Naive thymus-derived CD4-positive, alpha-beta T cell (primary cell): ENCODE measurements at regions not wholly inside any gene's neighbourhood (a gene's known extent, or its start where the extent isn't known, plus 50 kb on each side); places are given as distances from the start of the nearest gene placed in this dataset.
"Not testable (repeated sequence)": the region's sequence is repeated elsewhere in the genome, so short reads cannot be mapped to it uniquely, and the experiment has no call there.

Experiments
- ATAC-seq: fragments of 150-1000 bp; cut with Tn5 transposase; 2 replicates; pipeline ENCODE4 v1.10.0; 2021; ENCODE audit warnings: mild to moderate bottlenecking, moderate library complexity
- CTCF ChIA-PET: fragments of 350-600 bp; sonication (Branson Sonifier 250); formaldehyde crosslinking; loops from one replicate; lab custom pipeline; 2021; ENCODE audit warnings: antibody characterized with exemption; lab: Charles Lee
- POLR2A ChIA-PET: fragments of 350-600 bp; sonication (Branson Sonifier 250); formaldehyde crosslinking; loops from one replicate; lab custom pipeline; 2021; ENCODE audit warnings: antibody characterized with exemption, inconsistent platforms; lab: Charles Lee
- DNase-seq, 9 donors: peaks; one replicate each; pipeline versions ENCODE4 v3.0.0 to v3.0.0-alpha.2; 2020 to 2022; ENCODE audit warnings: mixed read lengths in 1 of 9
- H3K27ac ChIP-seq: one replicate; pipeline ENCODE4 v1.7.0; 2013; ENCODE audit warnings: mild to moderate bottlenecking, low read depth, low read length, moderate library complexity
- H3K27me3 ChIP-seq, 2 donors: one replicate each; pipeline ENCODE4 v1.7.0; 2013; ENCODE audit warnings: low read length in 2 of 2, mild to moderate bottlenecking in 2 of 2, moderate library complexity in 2 of 2; ENCODE audit not compliant: control insufficient read depth in 2 of 2, insufficient read depth in 2 of 2
- H3K36me3 ChIP-seq, 3 experiments: 1 replicate in 2 of 3; 2 replicates in 1 of 3; pipeline ENCODE4 v1.7.0; 2013; ENCODE audit warnings: low read length in 3 of 3, mild to moderate bottlenecking in 3 of 3, moderate library complexity in 1 of 3; ENCODE audit not compliant: insufficient read depth in 3 of 3, control insufficient read depth in 2 of 3
- H3K4me1 ChIP-seq, 2 donors: one replicate each; pipeline ENCODE4 v1.7.0; 2013; ENCODE audit warnings: low read length in 2 of 2, mild to moderate bottlenecking in 2 of 2, moderate library complexity in 1 of 2; ENCODE audit not compliant: control insufficient read depth in 2 of 2, insufficient read depth in 2 of 2
- H3K4me3 ChIP-seq: 2 replicates; pipeline ENCODE4 v1.7.0; 2013; ENCODE audit warnings: mild to moderate bottlenecking, low read length
- H3K9me3 ChIP-seq, 3 experiments: 1 replicate in 2 of 3; 2 replicates in 1 of 3; pipeline ENCODE4 v1.7.0; 2013; ENCODE audit warnings: low read length in 3 of 3; ENCODE audit not compliant: control insufficient read depth in 2 of 3
- H3K27ac Mint-ChIP-seq, 9 donors: one replicate each; pipeline ENCODE4 v1.8.0; 2020 to 2022; ENCODE audit warnings: mixed read lengths in 9 of 9, mild to moderate bottlenecking in 8 of 9, moderate library complexity in 5 of 9, inconsistent platforms in 2 of 9
- H3K27me3 Mint-ChIP-seq, 5 donors: one replicate each; pipeline ENCODE4 v1.8.0; 2021 to 2022; ENCODE audit warnings: mixed read lengths in 5 of 5, mild to moderate bottlenecking in 1 of 5
- H3K36me3 Mint-ChIP-seq, 5 donors: one replicate each; pipeline ENCODE4 v1.8.0; 2020 to 2022; ENCODE audit warnings: mixed read lengths in 5 of 5, mild to moderate bottlenecking in 3 of 5, inconsistent platforms in 1 of 5
- H3K4me1 Mint-ChIP-seq, 7 donors: one replicate each; pipeline ENCODE4 v1.8.0; 2020 to 2022; ENCODE audit warnings: mixed read lengths in 7 of 7, mild to moderate bottlenecking in 3 of 7, inconsistent platforms in 1 of 7
- H3K4me3 Mint-ChIP-seq, 10 donors: one replicate each; pipeline ENCODE4 v1.8.0; 2020 to 2022; ENCODE audit warnings: mild to moderate bottlenecking in 10 of 10, mixed read lengths in 10 of 10, moderate library complexity in 6 of 10, inconsistent platforms in 2 of 10
- H3K9me3 Mint-ChIP-seq, 11 donors: one replicate each; pipeline ENCODE4 v1.8.0; 2020 to 2022; ENCODE audit warnings: mixed read lengths in 11 of 11, mild to moderate bottlenecking in 4 of 11, inconsistent platforms in 1 of 11, moderate library complexity in 1 of 11
- intact Hi-C, 2 donors: fragments of 100-400 bp; cut with micrococcal nuclease; formaldehyde crosslinking; loops; one replicate each; pipeline ENCODE4 v1.15.1; 2023

DNA sequence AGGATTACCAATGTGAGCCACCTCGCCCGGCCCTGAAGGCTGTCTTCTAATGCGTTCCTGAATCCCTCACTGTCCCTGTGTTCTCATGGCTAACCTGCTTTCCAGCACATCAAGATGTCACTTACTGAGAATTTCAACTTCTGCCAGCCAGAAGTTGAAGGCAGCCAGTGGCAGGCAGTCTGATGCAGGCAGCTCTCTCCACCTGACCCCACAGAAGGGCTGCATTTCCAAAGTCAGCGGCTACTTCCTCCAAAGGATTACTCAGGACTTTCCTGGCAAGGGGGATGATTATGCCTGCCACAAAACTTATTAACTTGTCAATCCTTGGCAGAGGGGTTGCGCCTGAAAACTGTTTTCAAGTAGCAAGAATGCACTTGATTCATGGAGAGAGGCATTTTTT lies 1219.4 kb downstream of the TYW1 start:
- Mint-ChIP-seq H3K9me3 (peaks cover 0 to 25% (median 7%) of the 10 kb centered on the region in 11 donors), H3K27ac (no peak overlapping the region), H3K36me3 (peaks cover 0 to 2% (median 0%) of the 10 kb centered on the region in 5 donors), H3K4me1 (no peaks in the 10 kb centered on the region), H3K27me3 (no peaks in the 10 kb centered on the region), H3K4me3 (no peak overlapping the region)
- ATAC-seq (no peak), DNase-seq (no peak)
- no peaks in the 10 kb centered on the region for H3K27me3 ChIP-seq
- H3K36me3 ChIP-seq: no peaks in the 10 kb centered on the region
- H3K27ac ChIP-seq: no peak overlapping the region
- no peak overlapping the region for H3K4me3 ChIP-seq
- intact Hi-C loops: no loop called here
- H3K4me1 ChIP-seq: no peaks in the 10 kb centered on the region
- POLR2A ChIA-PET: no interaction called here
- CTCF ChIA-PET: no interaction called here
- H3K9me3 ChIP-seq: peaks cover 0 to 8% (median 0%) of the 10 kb centered on the region in 3 experiments

DNA sequence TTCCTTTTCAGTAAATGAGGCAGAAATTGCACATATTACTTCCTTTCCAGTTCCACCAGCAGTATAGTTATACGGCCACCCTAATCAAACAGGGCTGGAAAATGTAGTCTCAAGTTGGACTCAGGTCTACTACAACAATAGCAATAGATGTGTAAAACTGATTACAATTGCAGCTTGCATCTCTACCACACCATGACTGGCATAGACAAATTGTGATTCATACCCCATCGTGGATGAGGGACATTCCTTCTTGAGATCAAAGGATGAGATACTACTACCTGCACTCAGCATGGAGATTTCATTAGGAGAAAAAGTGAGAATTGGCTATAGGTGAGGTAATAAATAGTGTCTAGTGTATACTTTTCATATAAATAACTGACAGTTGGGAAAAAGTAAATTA lies 1220.8 kb downstream of the TYW1 start:
- no peak overlapping the region for H3K4me3 ChIP-seq
- H3K9me3 Mint-ChIP-seq: peaks cover 0 to 20% (median 5%) of the 10 kb centered on the region in 11 donors
- POLR2A ChIA-PET: no interaction called here
- no peaks in the 10 kb centered on the region for H3K27me3 Mint-ChIP-seq
- ATAC-seq: no peak
- H3K27ac Mint-ChIP-seq: no peak overlapping the region
- H3K27me3 ChIP-seq: no peaks in the 10 kb centered on the region
- CTCF ChIA-PET: no interaction called here
- H3K9me3 ChIP-seq: peaks cover 0 to 8% (median 0%) of the 10 kb centered on the region in 3 experiments
- H3K4me3 Mint-ChIP-seq: no peak overlapping the region
- no peaks in the 10 kb centered on the region for H3K36me3 ChIP-seq
- H3K27ac ChIP-seq: no peak overlapping the region
- H3K36me3 Mint-ChIP-seq: peaks cover 0 to 2% (median 0%) of the 10 kb centered on the region in 5 donors
- H3K4me1 Mint-ChIP-seq: no peaks in the 10 kb centered on the region
- no peaks in the 10 kb centered on the region for H3K4me1 ChIP-seq
- DNase-seq: no peak
- intact Hi-C loops: no loop called here

DNA sequence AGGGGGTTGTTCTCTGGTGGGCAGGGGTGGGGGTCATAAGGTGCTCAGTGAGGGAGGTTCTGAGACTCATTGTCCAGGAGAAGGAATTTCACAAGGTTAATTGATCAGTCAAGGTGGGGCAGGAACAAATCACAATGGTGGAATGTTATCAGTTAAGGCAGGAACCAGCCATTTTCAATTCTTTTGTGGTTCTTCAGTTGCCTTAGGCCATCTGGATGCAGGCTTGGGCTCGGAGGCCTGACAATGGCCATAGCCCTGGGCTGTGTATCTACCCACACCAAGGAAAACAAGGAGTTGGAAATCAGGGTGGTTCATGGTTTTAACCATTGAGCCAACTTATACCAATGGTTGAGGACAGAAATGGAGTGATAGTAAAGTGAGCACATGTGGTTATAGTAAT lies 1221.8 kb downstream of the TYW1 start:
- Histone ChIP-seq H3K27ac (no peak overlapping the region), H3K4me1 (no peaks in the 10 kb centered on the region), H3K4me3 (no peak overlapping the region), H3K9me3 (peaks cover 0 to 8% (median 0%) of the 10 kb centered on the region in 3 experiments), H3K27me3 (no peaks in the 10 kb centered on the region), H3K36me3 (no peaks in the 10 kb centered on the region)
- Mint-ChIP-seq H3K4me3 (peak overlapping the region in 1 of 10 donors; percentile 12), H3K36me3 (peaks cover 0 to 2% (median 0%) of the 10 kb centered on the region in 5 donors), H3K4me1 (no peaks in the 10 kb centered on the region), H3K27me3 (no peaks in the 10 kb centered on the region), H3K9me3 (peaks cover 0 to 23% (median 5%) of the 10 kb centered on the region in 11 donors), H3K27ac (no peak overlapping the region)
- intact Hi-C loops: no loop called here
- ATAC-seq (no peak), DNase-seq (no peak)
- ChIA-PET CTCF (no interaction called here), POLR2A (no interaction called here)

DNA sequence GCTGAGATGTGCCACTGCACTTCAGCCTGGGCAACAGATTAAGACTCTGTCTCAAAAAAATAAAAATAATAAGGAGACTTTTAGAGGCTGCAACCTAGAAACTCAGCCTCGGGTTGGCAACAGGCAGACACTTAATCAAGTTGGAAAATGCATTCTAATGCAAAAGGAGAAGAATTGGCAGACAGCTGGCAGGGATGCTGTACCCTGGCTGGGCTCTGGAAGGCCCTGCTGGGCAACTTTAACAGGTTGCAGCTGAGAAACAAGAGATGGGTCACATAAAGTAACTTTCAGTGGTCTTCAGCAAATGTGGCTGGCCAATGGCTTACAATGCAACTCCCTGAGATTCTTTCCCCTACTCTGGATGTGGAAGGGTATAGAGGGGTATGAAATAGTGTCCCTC lies 1225.7 kb downstream of the TYW1 start:
- Mint-ChIP-seq H3K9me3 (peaks cover 0 to 27% (median 9%) of the 10 kb centered on the region in 11 donors), H3K4me1 (no peaks in the 10 kb centered on the region), H3K27me3 (no peaks in the 10 kb centered on the region), H3K36me3 (no peaks in the 10 kb centered on the region), H3K27ac (no peak overlapping the region), H3K4me3 (no peak overlapping the region)
- Histone ChIP-seq H3K36me3 (no peaks in the 10 kb centered on the region), H3K27me3 (no peaks in the 10 kb centered on the region), H3K9me3 (peaks cover 0 to 4% (median 0%) of the 10 kb centered on the region in 3 experiments), H3K4me1 (no peaks in the 10 kb centered on the region), H3K4me3 (no peak overlapping the region), H3K27ac (no peak overlapping the region)
- CTCF ChIA-PET: no interaction called here
- ATAC-seq: no peak
- POLR2A ChIA-PET: no interaction called here
- no peak for DNase-seq
- intact Hi-C loops: no loop called here

DNA sequence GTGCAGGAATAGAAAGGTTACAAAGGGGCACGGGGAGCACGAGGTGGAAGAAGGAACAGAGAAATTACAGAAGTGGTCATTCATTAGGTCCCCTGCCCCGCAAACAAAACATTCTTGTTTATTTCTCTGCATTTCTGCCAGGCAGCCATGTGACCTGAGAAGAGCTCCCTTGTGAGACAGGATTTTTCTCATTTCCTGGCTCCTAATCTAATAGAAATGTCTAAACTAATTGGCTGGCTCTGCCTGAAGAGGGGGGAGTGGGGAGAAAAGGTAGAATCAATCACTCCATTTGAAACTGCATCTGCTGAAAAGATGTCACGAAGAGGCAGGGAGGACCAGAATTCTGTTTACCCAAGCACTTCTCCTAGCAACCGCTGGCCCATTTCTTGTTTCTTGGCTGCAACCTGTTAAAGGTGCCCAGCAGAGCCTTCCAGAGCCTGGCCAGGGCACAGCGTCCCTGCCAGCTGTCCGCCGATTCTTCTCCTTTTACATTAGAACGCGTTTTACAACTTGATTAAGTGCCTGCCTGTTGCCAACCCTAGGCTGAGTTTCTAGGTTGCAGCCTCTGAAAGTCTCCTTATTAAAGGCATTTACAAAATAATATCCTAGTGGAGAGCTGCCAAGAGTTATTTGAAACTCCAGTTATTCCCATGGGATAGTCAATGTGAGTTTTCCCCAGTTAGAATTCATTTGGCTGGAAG lies 1227.6 kb downstream of the TYW1 start:
- ATAC-seq: no peak
- intact Hi-C loops: no loop called here
- Mint-ChIP-seq H3K9me3 (peaks cover 0 to 29% (median 8%) of the 10 kb centered on the region in 11 donors), H3K27me3 (peaks cover 0 to 4% (median 0%) of the 10 kb centered on the region in 5 donors), H3K4me1 (no peaks in the 10 kb centered on the region), H3K4me3 (no peak overlapping the region), H3K27ac (no peak overlapping the region), H3K36me3 (no peaks in the 10 kb centered on the region)
- POLR2A ChIA-PET: no interaction called here
- H3K27ac ChIP-seq: no peak overlapping the region
- H3K36me3 ChIP-seq: no peaks in the 10 kb centered on the region
- H3K27me3 ChIP-seq: no peaks in the 10 kb centered on the region
- CTCF ChIA-PET: no interaction called here
- no peaks in the 10 kb centered on the region for H3K4me1 ChIP-seq
- no peak overlapping the region for H3K4me3 ChIP-seq
- peaks cover 0 to 4% (median 0%) of the 10 kb centered on the region in 3 experiments for H3K9me3 ChIP-seq
- no peak for DNase-seq

DNA sequence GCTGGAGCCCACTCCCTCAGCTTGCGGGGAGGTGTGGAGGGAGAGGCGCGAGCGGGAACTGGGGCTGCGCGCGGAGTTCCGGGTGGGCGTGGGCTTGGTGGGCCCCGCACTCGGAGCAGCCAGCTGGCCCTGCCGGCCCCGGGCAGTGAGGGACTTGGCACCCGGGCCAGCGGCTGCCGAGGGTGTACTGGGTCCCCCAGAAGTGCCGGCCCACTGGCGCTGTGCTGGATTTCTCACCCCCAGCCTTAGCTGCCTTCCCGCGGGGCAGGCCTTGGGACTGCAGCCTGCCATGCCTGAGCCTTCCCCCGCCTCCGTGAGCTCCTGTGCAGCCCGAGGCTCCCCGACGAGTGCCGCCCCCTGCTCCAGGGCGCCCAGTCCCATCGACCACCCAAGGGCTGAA lies 1234.4 kb downstream of the TYW1 start:
- CTCF ChIA-PET, H3K4me3 Mint-ChIP-seq, H3K36me3 Mint-ChIP-seq, H3K9me3 ChIP-seq, ATAC-seq, intact Hi-C loops, DNase-seq, H3K4me1 Mint-ChIP-seq, H3K27me3 Mint-ChIP-seq, POLR2A ChIA-PET, H3K4me3 ChIP-seq, H3K36me3 ChIP-seq, H3K27ac ChIP-seq, H3K27me3 ChIP-seq, H3K27ac Mint-ChIP-seq, H3K4me1 ChIP-seq: not testable (repeated sequence)
- peaks cover 7 to 36% (median 20%) of the 10 kb centered on the region in 11 donors for H3K9me3 Mint-ChIP-seq

DNA sequence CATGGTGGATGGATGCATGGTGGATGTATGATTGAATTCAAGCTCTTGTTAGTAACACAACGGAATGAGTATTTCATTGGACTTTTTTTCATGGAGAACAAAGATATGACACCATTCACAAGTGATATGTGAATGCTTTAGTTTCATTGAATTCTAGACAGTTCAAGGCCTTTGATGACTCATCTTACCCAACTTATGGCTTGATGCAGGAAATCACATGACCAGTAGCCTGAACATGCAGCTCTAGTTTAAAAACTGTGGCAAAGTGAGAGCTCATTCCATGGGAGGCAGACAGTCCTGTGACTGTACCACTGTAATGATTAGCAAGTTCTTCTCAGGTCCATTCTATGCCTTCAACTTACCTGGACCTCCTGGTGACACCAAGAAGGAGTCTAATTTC lies 1239.3 kb downstream of the TYW1 start:
- CTCF ChIA-PET: interaction anchor here (0.5 kb wide), 1 partner anchor 49 kb away, joined by 3 read pairs; no protein-coding TSS in a partner anchor
- H3K27ac Mint-ChIP-seq: no peak overlapping the region

More for the DNA sequence above, 1239.3 kb downstream of the TYW1 start:
- Histone ChIP-seq H3K27me3 (no peaks in the 10 kb centered on the region), H3K4me3 (no peak overlapping the region), H3K36me3 (no peaks in the 10 kb centered on the region), H3K27ac (no peak overlapping the region), H3K9me3 (no peaks in the 10 kb centered on the region), H3K4me1 (no peaks in the 10 kb centered on the region)
- H3K4me1 Mint-ChIP-seq: no peaks in the 10 kb centered on the region
- H3K9me3 Mint-ChIP-seq: peaks cover 12 to 57% (median 22%) of the 10 kb centered on the region in 11 donors
- H3K4me3 Mint-ChIP-seq: no peak overlapping the region
- POLR2A ChIA-PET: no interaction called here
- no peak for ATAC-seq
- no peak for DNase-seq
- no peaks in the 10 kb centered on the region for H3K27me3 Mint-ChIP-seq
- intact Hi-C loops: no loop called here
- peaks cover 0 to 6% (median 0%) of the 10 kb centered on the region in 5 donors for H3K36me3 Mint-ChIP-seq
